Activated CD4-positive, alpha-beta T cell treated with anti-CD3 and anti-CD28 coated beads, Interleukin-2, Interleukin-4, amounts not matched to agents 100 ng/mL and 50 ng/mL, durations not matched to agents 16 hours and 8 hours (primary cell): ENCODE measurements at regions not wholly inside any gene's neighbourhood (a gene's known extent, or its start where the extent isn't known, plus 50 kb on each side); places are given as distances from the start of the nearest gene placed in this dataset.

Experiments
- DNase-seq: peaks from one replicate; pipeline ENCODE4 v3.0.0-alpha.2; 2020; ENCODE audit warnings: low spot score

- no peak for DNase-seq
Measured at GRCh38 chr2:120567128-120567527, 168.5 kb upstream of the GLI2 start.

- no peak for DNase-seq
Measured at GRCh38 chr2:120568089-120568974, 167.3 kb upstream of the GLI2 start.

GRCh38 chr2:120568975-120569268 lies 166.7 kb upstream of the GLI2 start:
- no peak for DNase-seq

- no peak for DNase-seq
Measured at GRCh38 chr2:120570001-120570400, 165.7 kb upstream of the GLI2 start.

- DNase-seq, result no peak
Measured at GRCh38 chr2:120570546-120570945, 165.1 kb upstream of the GLI2 start.

GRCh38 chr2:120571015-120571728 lies 164.5 kb upstream of the GLI2 start:
- DNase-seq, result no peak

GRCh38 chr2:120572226-120572625 lies 163.4 kb upstream of the GLI2 start:
- no peak for DNase-seq

GRCh38 chr2:120574620-120575019 lies 161.0 kb upstream of the GLI2 start:
- no peak for DNase-seq

- no peak for DNase-seq
Measured at GRCh38 chr2:120575966-120576365, 159.7 kb upstream of the GLI2 start.

- DNase-seq, result no peak
Measured at GRCh38 chr2:120576509-120577474, 158.9 kb upstream of the GLI2 start.

- DNase-seq, result no peak
Measured at GRCh38 chr2:120577721-120578295, 157.9 kb upstream of the GLI2 start.

- DNase-seq, result no peak
Measured at GRCh38 chr2:120578576-120579352, 156.9 kb upstream of the GLI2 start.

- no peak for DNase-seq
Measured at GRCh38 chr2:120579916-120580685, 155.6 kb upstream of the GLI2 start.

- no peak for DNase-seq
Measured at GRCh38 chr2:120580709-120581108, 155.0 kb upstream of the GLI2 start.

GRCh38 chr2:120583121-120583520 lies 152.5 kb upstream of the GLI2 start:
- no peak for DNase-seq

GRCh38 chr2:120583851-120584570 lies 151.7 kb upstream of the GLI2 start:
- DNase-seq, result no peak

- DNase-seq, result no peak
Measured at GRCh38 chr2:120586507-120587278, 149.0 kb upstream of the GLI2 start.

GRCh38 chr2:120587279-120587996 lies 148.2 kb upstream of the GLI2 start:
- DNase-seq, result no peak
